ENCODE measurements at regions not wholly inside any gene's neighbourhood (a gene's known extent, or its start where the extent isn't known, plus 50 kb on each side); places are given as distances from the start of the nearest gene placed in this dataset.

- Histone ChIP-seq H3K4me1 (peaks cover 0 to 6% of the 10 kb centered on the region in 2 donors), H3K9me3 (no peaks in the 10 kb centered on the region), H3K36me3 (no peaks in the 10 kb centered on the region), H3K4me3 (replicated peaks in 1 of 3) (no peak overlapping the region), H3K27me3 (no peaks in the 10 kb centered on the region), H3K27ac (no peak overlapping the region)
- TF ChIP-seq, protein P1, sequence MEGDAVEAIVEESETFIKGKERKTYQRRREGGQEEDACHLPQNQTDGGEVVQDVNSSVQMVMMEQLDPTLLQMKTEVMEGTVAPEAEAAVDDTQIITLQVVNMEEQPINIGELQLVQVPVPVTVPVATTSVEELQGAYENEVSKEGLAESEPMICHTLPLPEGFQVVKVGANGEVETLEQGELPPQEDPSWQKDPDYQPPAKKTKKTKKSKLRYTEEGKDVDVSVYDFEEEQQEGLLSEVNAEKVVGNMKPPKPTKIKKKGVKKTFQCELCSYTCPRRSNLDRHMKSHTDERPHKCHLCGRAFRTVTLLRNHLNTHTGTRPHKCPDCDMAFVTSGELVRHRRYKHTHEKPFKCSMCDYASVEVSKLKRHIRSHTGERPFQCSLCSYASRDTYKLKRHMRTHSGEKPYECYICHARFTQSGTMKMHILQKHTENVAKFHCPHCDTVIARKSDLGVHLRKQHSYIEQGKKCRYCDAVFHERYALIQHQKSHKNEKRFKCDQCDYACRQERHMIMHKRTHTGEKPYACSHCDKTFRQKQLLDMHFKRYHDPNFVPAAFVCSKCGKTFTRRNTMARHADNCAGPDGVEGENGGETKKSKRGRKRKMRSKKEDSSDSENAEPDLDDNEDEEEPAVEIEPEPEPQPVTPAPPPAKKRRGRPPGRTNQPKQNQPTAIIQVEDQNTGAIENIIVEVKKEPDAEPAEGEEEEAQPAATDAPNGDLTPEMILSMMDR (IDR thresholded peaks at IDR 0.05), result no peak
- TF ChIP-seq POLR2A (IDR thresholded peaks at IDR 0.05), result no peak
- 88 to 100% methylated on average over 2 of the region's 2 CpGs for WGBS, 2 donors
- DNase-seq, result no peak
- intact Hi-C loops (cut with DNase I), result no loop called here
Measured at GRCh38 chr6:108765495-108765894, 82.7 kb upstream of the ARMC2 start.

GRCh38 chr6:108766419-108766818, 81.8 kb upstream of the ARMC2 start:
- Histone ChIP-seq H3K4me1 (peaks cover 0 to 6% of the 10 kb centered on the region in 2 donors), H3K27ac (no peak overlapping the region), H3K36me3 (no peaks in the 10 kb centered on the region), H3K4me3 (replicated peaks in 1 of 3) (no peak overlapping the region), H3K9me3 (no peaks in the 10 kb centered on the region), H3K27me3 (no peaks in the 10 kb centered on the region)
- TF ChIP-seq POLR2A (IDR thresholded peaks at IDR 0.05), result no peak
- TF ChIP-seq, protein P1 (IDR thresholded peaks at IDR 0.05), result no peak
- DNase-seq, result no peak
- 93 to 99% methylated on average over 5 of the region's 5 CpGs for WGBS, 2 donors
- intact Hi-C loops (cut with DNase I), result no loop called here

DNA sequence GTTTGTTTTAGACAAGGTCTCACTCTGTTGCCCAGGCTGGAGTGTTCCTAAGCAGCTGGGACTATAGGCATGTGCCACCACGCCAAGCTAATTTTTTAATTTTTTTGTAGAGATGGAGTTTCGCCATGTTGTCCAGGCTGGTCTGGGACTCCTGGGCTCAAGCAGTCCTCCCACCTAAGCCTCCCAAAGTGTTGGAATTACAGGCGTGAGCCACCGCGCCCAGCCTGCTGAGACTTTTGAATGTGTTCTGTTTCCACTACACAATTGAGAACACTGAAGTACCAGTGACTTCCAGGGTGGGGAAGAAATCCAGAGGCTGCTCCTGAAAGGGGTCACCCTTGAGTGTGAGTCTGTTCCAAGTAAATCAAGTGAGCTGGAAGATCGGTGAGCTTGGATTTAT, 81.3 kb upstream of the ARMC2 start:
- no peak for TF ChIP-seq POLR2A (IDR thresholded peaks at IDR 0.05)
- Histone ChIP-seq H3K27ac (no peak overlapping the region), H3K4me1 (peaks cover 0 to 6% of the 10 kb centered on the region in 2 donors), H3K4me3 (replicated peaks in 1 of 3) (no peak overlapping the region), H3K9me3 (no peaks in the 10 kb centered on the region), H3K27me3 (no peaks in the 10 kb centered on the region), H3K36me3 (no peaks in the 10 kb centered on the region)
- intact Hi-C loops (cut with DNase I), result no loop called here
- 83 to 90% methylated on average over 6 of the region's 6 CpGs for WGBS, 2 donors
- DNase-seq, result no peak

GRCh38 chr6:108767418-108768165, 80.6 kb upstream of the ARMC2 start:
- DNase-seq, result no peak

GRCh38 chr6:108768166-108768555, 80.1 kb upstream of the ARMC2 start:
- peaks cover 0 to 6% of the 10 kb centered on the region in 2 donors for H3K4me1 ChIP-seq
- no peak for DNase-seq
- H3K27ac ChIP-seq, result no peak overlapping the region
- H3K36me3 ChIP-seq, result no peaks in the 10 kb centered on the region
- intact Hi-C loops (cut with DNase I), result no loop called here
- TF ChIP-seq, protein P1 (IDR thresholded peaks at IDR 0.05), result no peak
- no peak for TF ChIP-seq POLR2A (IDR thresholded peaks at IDR 0.05)
- H3K9me3 ChIP-seq, result no peaks in the 10 kb centered on the region
- H3K4me3 ChIP-seq (replicated peaks in 1 of 3), result no peak overlapping the region
- no peaks in the 10 kb centered on the region for H3K27me3 ChIP-seq
- WGBS, 2 donors, result 20 to 35% methylated on average over 1 of the region's 1 CpG

More at GRCh38 chr6:108767418-108768165, 80.6 kb upstream of the ARMC2 start:
- Histone ChIP-seq H3K27ac (no peak overlapping the region), H3K27me3 (no peaks in the 10 kb centered on the region), H3K4me3 (replicated peaks in 1 of 3) (no peak overlapping the region), H3K36me3 (no peaks in the 10 kb centered on the region), H3K4me1 (peaks cover 0 to 6% of the 10 kb centered on the region in 2 donors), H3K9me3 (no peaks in the 10 kb centered on the region)
- WGBS, 2 donors, result 80 to 85% methylated on average over 7 of the region's 7 CpGs
- no peak for TF ChIP-seq POLR2A (IDR thresholded peaks at IDR 0.05)
- TF ChIP-seq, protein P1 (IDR thresholded peaks at IDR 0.05), result no peak
- intact Hi-C loops (cut with DNase I), result no loop called here

All from thyroid gland (tissue), 4 donors.